GM12875 (cell line): ENCODE measurements at regions not wholly inside any gene's neighbourhood (a gene's known extent, or its start where the extent isn't known, plus 50 kb on each side); places are given as distances from the start of the nearest gene placed in this dataset.

Experiments
- H3K4me3 ChIP-seq: one replicate; pipeline ENCODE4 v1.5.1; 2011; ENCODE audit warnings: low read depth, low read length, control low read depth
- CTCF ChIP-seq: IDR thresholded peaks from 2 replicates; pipeline ENCODE4 v1.5.1; 2011; ENCODE audit warnings: low read depth, mild to moderate bottlenecking, control low read depth, inconsistent platforms, low read length, moderate library complexity, borderline replicate concordance; ENCODE audit not compliant: insufficient read depth

- no peak for TF ChIP-seq CTCF
- H3K4me3 ChIP-seq, result no peak overlapping the region
Measured at GRCh38 chr16:73890186-73891128, 406.2 kb upstream of the PSMD7 start.

- no peak for TF ChIP-seq CTCF
- H3K4me3 ChIP-seq, result no peak overlapping the region
Measured at GRCh38 chr16:73888840-73889490, 407.6 kb upstream of the PSMD7 start.

GRCh38 chr16:73887911-73888310 lies 408.7 kb upstream of the PSMD7 start:
- TF ChIP-seq CTCF, result no peak
- no peak overlapping the region for H3K4me3 ChIP-seq

- TF ChIP-seq CTCF, result no peak
- no peak overlapping the region for H3K4me3 ChIP-seq
Measured at GRCh38 chr16:73886426-73886825, 410.2 kb upstream of the PSMD7 start.

GRCh38 chr16:73885319-73885718 lies 411.3 kb upstream of the PSMD7 start:
- H3K4me3 ChIP-seq, result no peak overlapping the region
- no peak for TF ChIP-seq CTCF

GRCh38 chr16:73883841-73884240 lies 412.8 kb upstream of the PSMD7 start:
- TF ChIP-seq CTCF, result no peak
- H3K4me3 ChIP-seq, result no peak overlapping the region
